Loucy (cell line): ENCODE measurements at regions not wholly inside any gene's neighbourhood (a gene's known extent, or its start where the extent isn't known, plus 50 kb on each side); places are given as distances from the start of the nearest gene placed in this dataset.

ENCODE experiments used
- H2AFZ ChIP-seq: fragments of 200-600 bp; sonication (generic); 2 replicates; pipeline ENCODE4 v1.6.0; 2016; ENCODE audit warnings: antibody characterized with exemption, mild to moderate bottlenecking, low read length, moderate library complexity
- H3F3A ChIP-seq: fragments of 200-600 bp; 2 replicates; pipeline ENCODE4 v1.6.0; 2016; ENCODE audit warnings: antibody characterized with exemption, low read depth, mild to moderate bottlenecking
- H3K27me3 ChIP-seq: fragments of 200-600 bp; sonication (generic); 2 replicates; pipeline ENCODE4 v1.6.1; 2014; ENCODE audit warnings: low read length, mild to moderate bottlenecking; ENCODE audit not compliant: insufficient read depth, poor library complexity, severe bottlenecking
- H3K36me3 ChIP-seq: fragments of 200-600 bp; sonication (generic); 2 replicates; pipeline ENCODE4 v1.6.1; 2016; ENCODE audit warnings: low read length; ENCODE audit not compliant: insufficient read depth
- H3K4me1 ChIP-seq: fragments of 200-600 bp; sonication (generic); 2 replicates; pipeline ENCODE4 v1.5.1; 2014; ENCODE audit warnings: low read length, mild to moderate bottlenecking; ENCODE audit not compliant: insufficient read depth, poor library complexity, severe bottlenecking
- H3K4me2 ChIP-seq: fragments of 200-600 bp; sonication (generic); 2 replicates; pipeline ENCODE4 v1.6.0; 2014; ENCODE audit warnings: antibody characterized with exemption, low read length, low read depth, mild to moderate bottlenecking; ENCODE audit not compliant: poor library complexity, severe bottlenecking
- H3K4me3 ChIP-seq: fragments of 200-600 bp; sonication (generic); 2 replicates; pipeline ENCODE4 v1.5.1; 2014; ENCODE audit warnings: low read length, mild to moderate bottlenecking, mixed read lengths; ENCODE audit not compliant: poor library complexity, severe bottlenecking
- H3K79me2 ChIP-seq: fragments of 200-600 bp; sonication (generic); 2 replicates; pipeline ENCODE4 v1.6.1; 2014; ENCODE audit warnings: low read length; ENCODE audit not compliant: insufficient read depth
- H3K9ac ChIP-seq: fragments of 200-600 bp; sonication (generic); 2 replicates; pipeline ENCODE4 v1.6.0; 2014; ENCODE audit warnings: mild to moderate bottlenecking, low read depth, low read length, moderate library complexity; ENCODE audit not compliant: poor library complexity, severe bottlenecking
- H3K9me2 ChIP-seq: fragments of 200-600 bp; sonication (generic); replicated peaks from 2 replicates; pipeline ENCODE4 v1.6.1; 2016; ENCODE audit warnings: low read depth, low read length, mixed read lengths
- H3K9me3 ChIP-seq: fragments of 200-600 bp; sonication (generic); 2 replicates; pipeline ENCODE4 v1.6.1; 2014; ENCODE audit warnings: mild to moderate bottlenecking, antibody characterized with exemption, low read length, low read depth; ENCODE audit not compliant: insufficient read depth
- H4K20me1 ChIP-seq: fragments of 200-600 bp; sonication (generic); 2 replicates; pipeline ENCODE4 v1.6.0; 2014; ENCODE audit warnings: antibody characterized with exemption, low read length, mild to moderate bottlenecking; ENCODE audit not compliant: insufficient read depth, poor library complexity, severe bottlenecking
- EZH2phosphoT487 ChIP-seq: fragments of 200-600 bp; IDR thresholded peaks from 2 replicates; pipeline ENCODE4 v1.6.1; 2018; ENCODE audit warnings: antibody characterized with exemption, mild to moderate bottlenecking, moderate library complexity, borderline replicate concordance
- TF ChIP-seq, protein P1 (sequence below): fragments of 200-600 bp; sonication (generic); conservative IDR thresholded peaks from 2 replicates; pipeline ENCODE4 v1.5.1; 2014; ENCODE audit warnings: mild to moderate bottlenecking, antibody characterized with exemption, low read length

DNA sequence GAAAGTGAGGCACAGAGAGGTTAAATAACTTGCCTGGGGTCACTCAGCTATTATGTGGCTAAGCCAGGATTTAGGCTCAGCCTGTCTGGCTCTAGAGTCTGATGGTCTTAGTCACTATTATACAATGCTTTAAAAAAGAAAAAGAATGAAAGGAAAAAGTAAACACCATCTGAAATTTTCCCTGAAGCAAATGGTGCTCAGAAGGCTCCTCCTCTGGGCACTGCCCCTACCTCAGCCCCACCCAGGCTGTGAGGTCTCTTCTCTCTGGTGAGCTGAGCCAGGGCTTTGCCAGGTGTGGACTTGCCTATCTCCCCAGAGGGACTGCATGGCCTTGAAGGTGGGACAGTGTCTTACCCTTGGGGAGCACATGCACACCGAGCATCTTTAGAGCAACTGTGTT lies 117.5 kb upstream of the DYRK2 start:
- TF ChIP-seq, protein P1, sequence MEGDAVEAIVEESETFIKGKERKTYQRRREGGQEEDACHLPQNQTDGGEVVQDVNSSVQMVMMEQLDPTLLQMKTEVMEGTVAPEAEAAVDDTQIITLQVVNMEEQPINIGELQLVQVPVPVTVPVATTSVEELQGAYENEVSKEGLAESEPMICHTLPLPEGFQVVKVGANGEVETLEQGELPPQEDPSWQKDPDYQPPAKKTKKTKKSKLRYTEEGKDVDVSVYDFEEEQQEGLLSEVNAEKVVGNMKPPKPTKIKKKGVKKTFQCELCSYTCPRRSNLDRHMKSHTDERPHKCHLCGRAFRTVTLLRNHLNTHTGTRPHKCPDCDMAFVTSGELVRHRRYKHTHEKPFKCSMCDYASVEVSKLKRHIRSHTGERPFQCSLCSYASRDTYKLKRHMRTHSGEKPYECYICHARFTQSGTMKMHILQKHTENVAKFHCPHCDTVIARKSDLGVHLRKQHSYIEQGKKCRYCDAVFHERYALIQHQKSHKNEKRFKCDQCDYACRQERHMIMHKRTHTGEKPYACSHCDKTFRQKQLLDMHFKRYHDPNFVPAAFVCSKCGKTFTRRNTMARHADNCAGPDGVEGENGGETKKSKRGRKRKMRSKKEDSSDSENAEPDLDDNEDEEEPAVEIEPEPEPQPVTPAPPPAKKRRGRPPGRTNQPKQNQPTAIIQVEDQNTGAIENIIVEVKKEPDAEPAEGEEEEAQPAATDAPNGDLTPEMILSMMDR: no peak
- no peak for TF ChIP-seq EZH2phosphoT487
- no peaks in the 10 kb centered on the region for H3K27me3 ChIP-seq
- no peaks in the 10 kb centered on the region for H3K79me2 ChIP-seq
- H3K9me2 ChIP-seq: no peaks in the 10 kb centered on the region
- no peak overlapping the region for H3K9ac ChIP-seq
- H3K9me3 ChIP-seq: no peaks in the 10 kb centered on the region
- H3K36me3 ChIP-seq: no peaks in the 10 kb centered on the region
- H3K4me2 ChIP-seq: no peak overlapping the region
- no peaks in the 10 kb centered on the region for H3K4me1 ChIP-seq
- H3F3A ChIP-seq: no peaks in the 10 kb centered on the region
- no peaks in the 10 kb centered on the region for H4K20me1 ChIP-seq
- H2AFZ ChIP-seq: no peak overlapping the region
- no peak overlapping the region for H3K4me3 ChIP-seq

DNA sequence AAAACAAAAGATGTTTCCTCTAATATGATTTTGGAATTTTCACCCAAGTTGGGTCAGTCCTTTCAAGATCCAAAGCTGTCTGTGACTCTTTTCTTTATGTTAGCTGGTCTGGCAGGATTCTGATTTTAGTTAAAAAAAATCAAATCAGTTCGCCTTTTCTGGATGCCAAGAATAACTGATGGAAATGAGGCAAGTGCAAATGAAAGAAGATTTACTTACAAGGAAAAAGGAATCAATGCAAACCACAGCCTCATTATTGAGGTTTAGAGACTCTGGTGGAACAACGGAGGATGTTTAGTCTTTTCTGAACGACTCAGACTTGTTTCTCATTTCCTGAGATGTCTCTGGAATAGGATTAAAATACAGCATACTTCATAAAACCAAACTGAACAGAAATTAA lies 117.0 kb upstream of the DYRK2 start:
- H3K4me1 ChIP-seq: no peaks in the 10 kb centered on the region
- H3K36me3 ChIP-seq: no peaks in the 10 kb centered on the region
- no peaks in the 10 kb centered on the region for H3F3A ChIP-seq
- no peak overlapping the region for H2AFZ ChIP-seq
- no peaks in the 10 kb centered on the region for H3K79me2 ChIP-seq
- no peak for TF ChIP-seq EZH2phosphoT487
- TF ChIP-seq, protein P1: no peak
- no peak overlapping the region for H3K4me2 ChIP-seq
- H3K9me3 ChIP-seq: no peaks in the 10 kb centered on the region
- H4K20me1 ChIP-seq: no peaks in the 10 kb centered on the region
- no peaks in the 10 kb centered on the region for H3K9me2 ChIP-seq
- no peak overlapping the region for H3K4me3 ChIP-seq
- H3K9ac ChIP-seq: no peak overlapping the region
- no peaks in the 10 kb centered on the region for H3K27me3 ChIP-seq

DNA sequence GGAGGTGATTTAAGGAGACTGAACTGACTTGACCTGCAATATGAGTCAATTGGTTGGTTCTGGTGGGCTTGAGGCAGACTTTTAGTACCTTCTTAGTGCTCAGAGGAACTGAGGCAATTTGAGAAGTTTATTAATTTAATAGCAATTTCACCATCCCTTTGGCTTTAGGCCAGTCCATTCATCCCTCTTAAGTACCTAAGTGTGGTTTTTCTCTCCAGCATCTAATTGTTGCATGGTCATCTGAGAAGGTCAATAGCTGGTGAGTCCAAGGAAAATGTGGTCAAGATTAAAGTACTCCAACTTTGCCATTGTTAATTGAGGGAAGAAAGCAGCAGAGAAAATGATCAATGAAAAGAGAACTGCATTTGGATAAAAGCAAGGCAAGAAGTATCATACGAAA lies 115.4 kb upstream of the DYRK2 start:
- no peak overlapping the region for H3K4me3 ChIP-seq
- H3K9ac ChIP-seq: no peak overlapping the region
- H3K4me1 ChIP-seq: no peaks in the 10 kb centered on the region
- H3K9me3 ChIP-seq: no peaks in the 10 kb centered on the region
- H3K9me2 ChIP-seq: no peaks in the 10 kb centered on the region
- no peaks in the 10 kb centered on the region for H4K20me1 ChIP-seq
- H3K36me3 ChIP-seq: no peaks in the 10 kb centered on the region
- H2AFZ ChIP-seq: no peak overlapping the region
- no peak overlapping the region for H3K4me2 ChIP-seq
- no peaks in the 10 kb centered on the region for H3K27me3 ChIP-seq
- no peaks in the 10 kb centered on the region for H3F3A ChIP-seq
- TF ChIP-seq EZH2phosphoT487: no peak
- no peaks in the 10 kb centered on the region for H3K79me2 ChIP-seq

DNA sequence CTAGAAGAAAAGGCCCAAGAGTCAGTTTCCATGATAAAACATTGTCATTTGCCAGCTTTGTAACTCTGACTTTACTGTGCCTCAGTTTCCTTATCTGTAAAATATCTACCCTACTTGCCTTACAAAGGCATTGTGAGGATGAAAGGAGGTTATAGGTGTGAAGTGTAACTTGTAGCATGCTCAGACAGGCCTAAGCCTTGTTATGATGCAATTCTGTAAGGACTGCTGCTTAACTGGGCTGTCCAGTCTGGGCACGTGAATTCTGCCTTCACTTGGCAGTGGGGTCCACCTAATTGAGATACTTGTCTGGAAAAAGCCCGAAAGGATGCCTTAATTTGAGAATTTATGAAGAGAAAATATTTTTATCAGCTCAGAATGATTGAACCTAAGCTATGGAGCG lies 114.5 kb upstream of the DYRK2 start:
- no peaks in the 10 kb centered on the region for H3K9me3 ChIP-seq
- H3K4me2 ChIP-seq: no peak overlapping the region
- no peak overlapping the region for H3K4me3 ChIP-seq
- no peaks in the 10 kb centered on the region for H3K79me2 ChIP-seq
- no peak overlapping the region for H3K9ac ChIP-seq
- H3K27me3 ChIP-seq: no peaks in the 10 kb centered on the region
- no peaks in the 10 kb centered on the region for H3F3A ChIP-seq
- TF ChIP-seq EZH2phosphoT487: no peak
- TF ChIP-seq, protein P1: no peak
- no peak overlapping the region for H2AFZ ChIP-seq
- no peaks in the 10 kb centered on the region for H3K36me3 ChIP-seq
- no peaks in the 10 kb centered on the region for H4K20me1 ChIP-seq
- no peaks in the 10 kb centered on the region for H3K4me1 ChIP-seq
- no peaks in the 10 kb centered on the region for H3K9me2 ChIP-seq
